Inflammatory macrophage (primary cell): ENCODE measurements at regions not wholly inside any gene's neighbourhood (a gene's known extent, or its start where the extent isn't known, plus 50 kb on each side); places are given as distances from the start of the nearest gene placed in this dataset.
A peak's percentile ranks its signal among the peaks of the same experiment; 100 is the strongest.

Experiments used
- DNase-seq, 2 donors: peaks; one replicate each; pipeline ENCODE4 v3.0.0-alpha.2; 2020 to 2022

DNA sequence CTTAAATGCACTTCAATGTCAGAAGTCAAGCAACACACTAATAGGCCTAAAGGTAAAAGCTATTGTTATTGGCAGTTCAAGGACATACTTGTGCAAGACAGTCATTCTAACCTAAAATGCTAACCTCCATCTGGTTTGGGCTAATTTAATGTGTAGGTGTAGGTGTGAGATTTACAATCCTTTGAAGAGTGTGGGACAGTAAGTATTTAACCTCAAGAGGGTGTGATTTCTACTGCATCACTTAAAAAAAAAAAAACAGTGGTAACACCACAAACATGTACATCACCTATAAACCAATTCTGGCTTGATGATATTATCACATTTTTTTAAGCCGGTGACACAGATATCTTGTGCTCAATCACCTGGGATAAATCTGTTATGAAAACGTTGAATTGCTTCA is 127.5 kb upstream of the MEF2C start:
- no peak for DNase-seq

DNA sequence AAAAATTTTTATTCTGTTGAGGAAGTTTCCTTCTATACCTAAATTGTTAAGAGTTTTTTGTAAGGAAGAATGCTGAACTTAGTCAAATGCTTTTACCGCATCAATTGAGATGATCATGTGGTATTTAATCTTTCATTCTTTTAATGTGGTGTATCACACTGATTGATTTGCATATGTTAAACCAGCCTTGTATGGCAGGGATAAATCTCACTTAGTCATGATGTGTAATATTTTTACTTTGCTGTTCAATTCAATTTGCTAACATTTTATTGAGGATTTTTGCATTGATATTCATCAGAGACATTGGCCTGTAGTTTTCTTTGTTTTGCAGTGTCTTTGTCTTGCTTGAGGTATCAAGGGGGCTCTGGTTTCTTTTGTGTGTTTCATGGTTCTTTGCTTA is 125.3 kb upstream of the MEF2C start:
- DNase-seq: no peak

DNA sequence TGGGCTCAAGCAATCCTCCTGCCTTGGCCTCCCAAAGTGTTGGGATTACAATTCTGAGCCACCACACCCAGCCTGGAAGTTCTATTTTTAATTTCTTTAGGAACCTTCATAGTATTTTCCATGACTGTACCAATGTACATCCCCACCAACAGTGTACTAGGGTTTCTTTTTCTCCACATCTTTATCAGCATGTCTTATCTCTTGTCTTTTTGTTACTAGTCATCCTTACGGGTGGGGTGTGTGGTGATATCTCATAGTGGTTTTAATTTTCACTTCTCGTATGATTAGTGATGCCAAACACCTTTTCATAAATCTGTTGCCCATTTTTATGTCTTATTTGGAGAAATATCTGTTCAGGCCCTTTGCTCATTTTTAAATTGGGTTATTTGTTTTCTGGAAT is 123.0 kb upstream of the MEF2C start:
- DNase-seq: no peak

DNA sequence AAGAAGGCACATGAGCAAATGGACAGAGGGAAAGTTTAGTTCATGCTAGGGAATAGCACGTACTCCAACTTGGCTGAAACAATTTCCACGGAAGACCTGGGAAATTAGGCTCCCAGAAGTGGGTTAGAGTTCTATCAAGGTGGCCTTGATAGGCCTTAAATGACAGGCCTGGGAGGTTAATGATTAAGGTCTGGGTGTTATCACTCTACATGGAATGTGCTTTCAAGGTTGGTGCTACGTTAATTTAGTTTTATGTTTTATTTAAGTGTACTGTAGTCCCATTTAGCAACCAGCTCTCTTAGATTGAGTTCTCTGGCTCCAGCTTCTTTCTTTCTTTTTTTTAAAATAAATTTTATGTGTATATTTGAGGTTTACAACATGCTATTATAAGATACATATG is 121.4 kb upstream of the MEF2C start:
- DNase-seq: no peak

DNA sequence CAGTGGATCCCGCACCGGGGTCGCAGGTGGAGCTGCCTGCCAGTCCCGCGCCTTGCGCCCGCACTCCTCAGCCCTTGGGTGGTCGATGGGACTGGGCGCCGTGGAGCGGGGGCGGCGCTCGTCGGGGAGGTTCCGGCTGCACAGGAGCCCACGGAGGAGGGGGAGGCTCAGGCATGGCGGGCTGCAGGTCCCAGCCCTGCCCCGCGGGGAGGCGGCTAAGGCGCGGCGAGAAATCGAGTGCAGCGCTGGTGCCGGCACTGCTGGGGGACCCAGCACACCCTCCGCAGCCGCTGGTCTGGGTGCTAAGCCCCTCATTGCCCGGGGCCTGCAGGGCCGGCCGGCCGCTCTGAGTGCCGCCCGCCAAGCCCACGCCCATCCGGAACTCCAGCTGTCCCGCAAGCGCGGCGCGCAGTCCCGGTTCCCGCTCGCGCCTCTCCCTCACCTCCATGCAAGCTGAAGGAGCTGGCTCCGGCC is 120.6 kb upstream of the MEF2C start:
- no peak for DNase-seq

DNA sequence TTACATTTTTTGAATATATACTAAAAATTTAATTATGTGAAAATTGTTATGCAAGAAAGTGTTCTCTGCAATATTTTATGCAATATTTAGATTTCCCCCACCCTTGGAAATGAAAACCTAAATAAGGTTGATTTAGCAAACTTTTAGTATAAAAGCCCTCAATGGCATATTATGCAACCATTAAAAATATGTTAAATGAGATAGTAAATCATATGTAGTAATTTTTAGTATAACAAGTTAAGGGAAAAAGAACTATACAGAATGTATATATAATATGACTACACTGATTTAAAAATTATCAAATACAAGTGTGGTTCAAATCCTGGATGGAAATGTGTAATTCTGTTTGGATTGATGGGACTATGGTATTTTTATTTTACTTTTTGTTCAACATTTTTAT is 116.9 kb upstream of the MEF2C start:
- DNase-seq: no peak

DNA sequence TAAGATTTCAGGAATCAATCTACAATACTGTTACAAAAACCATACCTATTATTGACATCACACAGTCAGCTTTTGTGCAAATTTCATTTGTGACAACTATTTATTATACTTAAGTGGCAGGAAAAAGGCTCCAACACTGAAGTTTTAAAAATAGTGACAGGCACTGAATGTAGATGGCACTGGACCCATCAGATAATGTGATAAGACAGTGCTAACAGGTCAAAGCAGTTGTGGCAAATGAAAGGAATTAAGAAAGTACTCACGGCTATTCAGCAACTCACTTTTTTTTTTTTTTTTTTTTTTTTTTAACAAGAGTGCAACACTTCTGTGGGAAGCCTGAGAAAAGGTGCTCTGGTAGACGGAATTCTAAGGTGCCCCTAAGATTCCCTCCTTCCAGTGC is 115.0 kb upstream of the MEF2C start:
- no peak for DNase-seq

DNA sequence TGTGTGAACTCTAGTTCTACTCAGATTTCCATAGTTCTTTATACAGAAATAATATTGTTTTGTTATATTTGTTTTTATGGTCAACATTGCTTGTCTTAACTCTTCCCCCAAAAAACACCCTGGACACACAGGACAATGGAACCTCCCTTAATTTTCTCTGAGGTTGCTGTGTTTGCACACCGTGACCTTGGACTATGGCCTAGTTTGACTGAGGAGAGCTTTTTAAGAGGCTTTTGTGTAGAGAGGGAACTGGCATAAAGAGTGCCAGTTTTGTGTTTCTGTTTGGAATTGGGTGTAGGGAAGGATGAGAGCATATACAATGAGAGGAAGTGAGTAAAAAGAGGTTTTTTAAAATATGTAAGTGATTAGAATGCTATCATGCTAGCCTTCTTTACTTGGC is 101.1 kb upstream of the MEF2C start:
- no peak for DNase-seq

DNA sequence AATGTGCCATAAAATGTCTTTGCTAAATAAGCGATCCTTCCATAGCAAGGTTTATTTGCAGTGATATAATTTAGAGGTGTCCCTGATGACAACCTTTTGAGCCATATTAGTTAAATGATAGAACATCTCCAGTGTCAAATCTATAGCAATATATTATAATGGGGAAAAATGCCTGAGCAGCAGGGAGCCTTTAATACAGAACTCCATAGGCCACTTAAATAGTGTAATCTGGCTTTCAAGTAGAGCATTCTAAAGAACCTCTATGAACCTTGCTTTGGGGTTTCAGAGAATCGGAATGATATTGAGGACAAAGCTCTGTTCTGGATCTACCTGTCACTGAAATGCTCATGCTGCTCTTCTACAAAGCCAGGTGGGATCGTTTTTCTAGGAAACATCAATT is 96.7 kb upstream of the MEF2C start:
- no peak for DNase-seq

DNA sequence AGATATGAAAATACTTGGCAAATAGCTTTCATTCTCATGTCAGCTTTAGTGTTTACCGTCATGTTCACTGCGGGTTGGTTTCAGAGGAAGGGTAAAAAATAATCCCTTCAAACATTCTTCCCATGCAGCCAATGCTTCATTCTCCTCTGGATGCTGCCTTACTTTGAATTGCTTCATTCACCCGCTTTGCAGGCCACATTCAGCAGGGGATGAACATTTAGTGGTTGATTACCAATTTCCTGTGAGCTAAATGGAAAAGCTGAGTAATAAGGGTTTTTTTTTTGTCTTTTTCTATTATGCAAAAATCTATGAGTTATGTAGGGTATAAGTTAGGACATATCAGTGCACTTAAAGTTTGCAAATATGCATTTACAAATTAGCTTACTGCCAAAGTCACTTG is 96.3 kb upstream of the MEF2C start:
- peak; percentile 13 to 36 for DNase-seq

DNA sequence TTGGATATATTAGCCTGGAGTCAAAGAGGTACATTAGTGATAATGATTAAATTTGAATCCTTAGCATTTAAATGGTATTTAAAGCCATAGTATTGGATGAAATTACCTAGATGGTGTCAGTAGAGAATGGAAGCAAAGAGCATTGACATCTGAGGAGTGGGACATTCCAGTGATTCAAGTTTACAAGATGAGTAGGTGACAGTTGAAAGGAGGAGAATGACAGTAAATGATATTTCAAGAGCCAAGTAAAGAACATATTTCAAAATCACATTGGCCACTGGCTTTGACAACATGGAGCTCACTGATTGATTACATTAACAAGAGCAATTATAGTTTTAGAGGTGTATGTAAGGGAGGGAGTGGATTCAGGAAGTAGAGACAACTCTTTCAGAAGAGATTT is 93.9 kb upstream of the MEF2C start:
- no peak for DNase-seq

DNA sequence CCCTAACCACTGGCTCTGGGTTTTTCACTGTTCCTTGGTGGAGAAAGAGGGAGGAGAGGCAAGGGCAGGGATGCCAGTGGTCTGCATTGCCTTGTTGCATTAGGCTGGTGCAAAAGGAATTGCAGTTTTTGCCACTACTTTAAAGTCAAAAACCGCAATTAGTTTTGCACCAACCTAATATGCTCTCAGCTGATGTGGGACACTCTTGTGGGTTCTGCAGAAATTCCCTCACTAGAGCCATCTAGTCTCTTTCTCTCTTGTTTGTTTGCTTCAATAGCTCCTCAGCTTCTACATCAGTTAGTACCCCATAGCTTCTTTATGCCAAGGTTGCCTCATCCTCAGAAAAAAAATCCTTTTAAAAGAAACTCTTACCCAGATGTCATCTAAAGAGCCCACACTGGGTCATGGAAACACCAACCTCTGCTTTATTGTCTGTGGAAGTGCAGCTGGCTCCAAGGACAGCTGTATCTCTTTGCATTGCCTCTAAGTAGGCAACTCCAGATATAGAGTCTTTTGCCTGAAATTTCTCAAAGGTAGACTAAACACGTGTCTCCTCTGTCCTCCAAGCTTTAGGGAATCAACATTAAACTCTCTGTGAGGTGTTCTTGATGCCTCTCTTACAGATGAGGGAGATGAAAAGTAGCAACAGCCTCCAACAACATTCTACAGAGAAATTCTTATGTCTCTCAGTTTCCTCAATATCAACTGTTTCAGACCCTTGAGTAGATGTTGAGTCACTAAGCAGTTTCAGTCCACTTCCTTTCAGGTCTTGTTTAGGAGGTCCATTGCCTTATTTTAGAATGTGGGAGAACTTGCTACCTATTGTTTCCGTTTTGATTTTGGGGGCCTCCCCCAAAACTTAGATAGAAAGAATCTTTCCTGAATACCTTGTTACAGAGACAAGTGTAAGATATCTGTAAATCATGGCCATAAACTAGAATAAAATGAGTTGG is 84.9 kb upstream of the MEF2C start:
- DNase-seq: no peak

DNA sequence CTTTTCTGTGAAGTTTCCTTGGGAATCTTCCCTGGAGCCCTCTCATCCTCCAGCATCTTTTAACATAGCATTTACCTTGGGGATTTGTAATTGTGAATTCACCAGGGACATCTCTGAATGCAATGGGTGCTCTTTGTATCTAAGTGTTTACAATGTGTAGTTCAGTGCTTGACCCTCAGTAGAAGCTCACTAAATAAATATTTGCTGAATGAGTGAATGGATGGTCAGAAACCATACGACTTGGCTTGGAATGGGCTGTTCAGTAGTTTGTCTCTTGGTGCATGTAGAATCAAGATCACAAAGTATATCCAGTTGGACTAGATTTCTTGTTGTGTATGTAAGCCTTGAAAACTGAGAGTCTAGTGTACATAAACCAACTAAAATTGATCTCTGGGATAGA is 81.8 kb upstream of the MEF2C start:
- no peak for DNase-seq

DNA sequence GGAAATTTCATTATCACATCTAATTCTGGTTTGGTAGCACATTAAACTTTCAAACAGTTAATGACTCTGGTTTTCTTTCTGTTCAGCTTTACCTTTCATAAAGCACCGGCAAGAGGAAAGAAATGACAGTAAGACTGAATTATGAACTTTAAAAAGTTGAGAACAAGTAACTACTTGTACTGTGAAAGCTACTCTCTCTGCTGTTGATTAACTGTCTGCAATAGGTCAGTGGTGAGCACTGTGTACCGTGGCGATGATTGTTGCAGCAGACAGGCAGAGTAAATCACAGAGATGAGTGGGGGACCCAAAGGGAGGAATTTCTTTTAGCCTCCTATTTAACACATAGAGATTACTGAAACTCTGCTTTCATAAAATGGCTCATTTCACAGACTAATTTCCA is 74.0 kb upstream of the MEF2C start:
- DNase-seq: no peak

DNA sequence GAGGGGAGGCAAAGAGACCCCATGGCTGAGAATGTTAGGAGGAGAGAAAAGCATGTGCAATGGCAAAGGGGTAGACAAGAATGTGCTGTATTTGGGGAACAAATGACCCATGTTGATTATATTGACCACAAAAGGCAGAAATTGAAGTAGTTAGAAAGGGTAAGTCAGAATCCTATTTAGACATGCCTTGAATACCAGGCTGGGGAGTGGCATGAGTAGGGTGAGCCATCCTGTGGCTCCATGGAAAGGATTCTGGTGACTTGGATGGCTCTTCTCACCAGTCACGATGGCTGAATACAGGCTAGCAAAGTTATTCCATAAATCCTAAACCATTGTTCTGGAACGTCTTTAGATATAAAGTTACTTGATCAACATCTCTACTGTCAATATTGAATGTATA is 73.4 kb upstream of the MEF2C start:
- no peak for DNase-seq

DNA sequence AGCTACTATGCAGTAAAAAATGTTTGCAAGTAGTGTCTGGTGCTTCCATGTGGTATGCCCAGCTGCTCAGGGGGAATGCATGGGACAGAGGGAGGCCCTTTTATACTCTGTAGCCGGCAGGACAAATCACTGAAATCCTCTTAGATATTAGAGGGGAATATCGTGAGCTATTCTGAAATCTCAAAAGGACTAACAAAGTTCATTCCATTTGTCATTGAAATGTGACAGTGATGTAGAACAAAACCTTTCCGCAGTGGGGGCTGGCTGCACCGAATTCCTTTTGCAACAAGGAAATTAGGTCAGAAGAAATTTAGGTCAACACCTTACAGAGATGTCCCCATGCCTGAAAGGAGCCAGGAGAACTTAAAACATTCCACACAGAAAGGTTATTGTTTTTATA is 72.4 kb upstream of the MEF2C start:
- DNase-seq: no peak

DNA sequence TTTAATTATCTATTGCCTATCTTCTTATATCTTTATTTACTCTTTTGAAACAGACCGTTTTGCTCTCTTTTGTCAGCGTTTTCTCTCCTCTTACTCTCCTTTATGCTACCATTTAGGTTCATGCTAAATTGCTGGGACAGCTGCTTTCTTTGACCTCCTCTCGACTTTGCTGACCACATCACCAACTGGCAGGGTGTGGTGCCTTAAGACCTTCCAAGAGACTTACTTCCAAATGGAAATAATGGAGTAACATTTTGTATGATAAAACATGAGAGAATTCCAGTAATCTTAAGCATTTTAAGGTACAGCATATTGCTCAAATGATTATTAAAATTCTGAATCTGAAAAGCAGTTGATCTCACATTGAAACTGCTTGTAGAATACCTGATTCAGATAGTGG is 71.5 kb upstream of the MEF2C start:
- no peak for DNase-seq

DNA sequence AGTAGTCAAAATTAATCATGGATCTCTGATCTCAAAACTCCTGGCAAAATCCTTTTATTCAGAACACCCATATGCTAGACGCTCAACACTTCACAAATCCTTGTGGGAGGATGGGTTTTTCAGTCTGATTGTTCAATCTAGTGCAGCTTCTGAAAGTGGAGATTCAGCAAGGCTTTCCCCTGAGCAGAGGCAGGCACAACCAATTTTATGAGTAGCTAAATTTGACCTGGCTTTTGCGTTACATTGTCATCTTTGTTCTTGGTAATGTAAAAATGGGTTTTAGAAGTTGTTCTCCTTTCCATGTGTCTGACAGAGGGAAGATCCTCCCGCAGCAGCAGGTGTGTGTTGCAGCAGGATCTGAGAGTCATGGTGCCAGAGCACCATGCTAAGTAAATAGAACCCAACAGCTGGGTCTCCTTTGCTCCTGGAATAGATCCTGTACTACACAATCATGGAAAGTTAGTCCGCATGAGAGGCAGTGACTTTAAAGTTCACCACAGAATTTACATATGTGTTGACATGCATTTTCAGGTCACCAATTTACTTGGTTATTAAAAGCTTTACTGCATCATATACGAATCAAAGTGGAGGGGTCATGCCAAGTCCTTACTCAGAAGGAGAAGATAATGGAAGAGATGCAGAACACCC is 70.1 kb upstream of the MEF2C start:
- DNase-seq: no peak

DNA sequence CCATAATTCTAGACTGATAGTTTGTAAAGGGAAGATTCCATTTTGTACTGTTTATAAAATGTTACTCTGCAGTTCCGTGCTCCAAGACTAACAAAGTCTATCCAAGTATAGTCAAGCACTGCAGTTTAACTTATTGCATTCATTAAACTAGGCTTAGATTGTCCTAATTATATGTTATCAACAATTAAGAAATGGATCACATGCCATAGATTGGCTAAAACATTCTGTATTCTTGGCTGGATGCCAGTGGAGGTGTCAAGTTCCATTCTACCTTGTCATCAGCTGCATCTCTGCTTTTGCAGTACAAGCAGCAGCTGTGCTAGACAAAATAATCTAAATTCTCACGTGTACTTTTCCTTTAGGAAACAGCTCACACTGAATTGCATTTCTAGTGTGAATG is 69.4 kb upstream of the MEF2C start:
- no peak for DNase-seq

DNA sequence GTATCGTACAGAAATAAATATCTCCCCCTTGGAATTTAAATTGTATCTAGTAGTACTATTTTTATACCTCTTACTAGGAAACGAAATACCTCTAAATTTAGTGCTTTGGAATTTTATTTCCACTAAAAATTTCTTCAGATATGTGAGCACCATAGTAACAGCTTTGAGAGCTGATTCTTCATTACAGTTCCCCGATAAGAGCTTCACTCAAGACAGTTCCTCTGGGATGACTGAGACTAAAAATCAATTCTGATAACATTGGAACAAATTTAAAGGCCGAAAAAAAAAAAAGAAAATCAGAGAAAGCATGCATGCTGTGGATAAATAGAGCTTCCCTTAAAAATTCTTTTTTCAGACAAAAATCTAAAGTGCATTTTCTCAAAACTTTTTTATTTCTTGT is 68.5 kb upstream of the MEF2C start:
- no peak for DNase-seq

DNA sequence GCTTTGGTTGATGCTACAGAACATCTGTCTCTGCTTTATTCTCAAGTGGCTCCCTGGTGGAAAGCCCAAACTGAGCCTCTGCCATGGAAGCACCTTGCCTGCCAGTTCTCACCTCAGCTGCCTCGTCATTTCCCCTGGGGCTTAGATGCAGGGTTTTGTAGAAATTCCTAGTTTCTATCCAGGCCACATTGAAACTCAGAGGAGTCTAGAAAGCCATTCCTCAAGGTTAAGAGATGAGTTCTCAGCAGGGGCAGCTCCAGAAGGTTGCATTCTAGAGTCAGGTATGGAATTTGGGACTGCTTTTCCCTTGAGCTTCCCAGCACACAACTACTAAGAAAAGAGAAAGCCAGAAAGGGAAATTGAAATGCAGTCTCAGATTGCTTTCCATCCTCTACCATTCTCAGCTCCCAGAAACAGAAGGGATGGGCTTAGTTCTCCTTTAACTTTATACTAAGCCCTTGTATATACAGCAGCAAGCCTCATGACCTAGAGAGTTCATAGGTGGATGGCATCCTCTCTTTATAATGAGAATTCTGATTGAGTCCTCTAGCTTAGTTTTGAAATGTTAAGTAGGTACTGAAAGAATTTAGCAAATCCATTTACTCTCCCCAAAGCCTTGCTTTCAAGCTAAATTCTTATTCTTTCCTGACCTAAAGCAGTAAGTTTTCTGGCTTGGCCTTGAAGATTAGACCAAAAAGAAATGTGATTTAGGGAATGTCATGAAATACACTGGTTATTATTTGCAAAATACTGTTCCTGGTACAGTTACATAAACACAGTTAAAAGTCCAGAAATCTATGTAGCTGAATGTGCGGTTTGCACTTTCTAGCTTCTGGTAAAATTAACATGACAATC is 66.0 kb upstream of the MEF2C start:
- no peak for DNase-seq

DNA sequence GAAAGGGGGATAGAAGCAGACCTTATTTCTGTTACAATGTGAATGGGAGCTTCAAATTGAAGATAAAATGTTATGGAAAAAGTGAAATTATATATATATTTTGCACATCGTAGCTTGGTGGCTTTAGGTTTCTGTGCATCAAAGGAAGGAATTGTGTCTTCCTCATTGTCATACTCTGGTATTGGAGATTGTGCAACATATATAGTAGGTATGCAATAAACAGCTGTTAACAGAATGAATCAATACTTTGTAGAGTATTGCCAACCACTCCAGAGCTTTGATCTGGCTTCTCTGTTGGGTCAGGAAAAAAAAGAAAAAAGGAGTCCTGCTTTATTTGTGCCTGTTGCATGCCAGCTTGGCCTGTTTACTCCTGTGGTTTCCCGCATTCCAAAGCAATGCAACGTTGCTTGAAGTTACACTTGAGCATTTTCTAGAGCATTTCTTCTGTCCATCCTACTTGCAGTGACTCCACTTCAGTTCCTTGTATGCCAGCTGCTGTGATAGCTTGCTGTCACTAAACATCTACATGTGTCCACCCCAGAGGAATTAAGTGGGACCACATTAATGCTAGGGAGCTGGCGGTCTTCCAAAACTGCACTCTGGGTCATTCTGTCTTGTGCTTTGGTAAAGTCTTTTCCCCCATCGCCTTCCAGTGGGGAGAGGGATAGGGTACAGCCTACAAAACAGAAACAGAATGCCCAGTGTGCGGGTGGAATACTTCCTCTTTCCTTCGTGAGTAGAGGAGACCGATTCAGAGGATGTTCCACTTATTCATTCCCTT is 62.0 kb upstream of the MEF2C start:
- DNase-seq: peak; percentile 25 to 32
